CD14-positive monocyte (primary cell): ENCODE measurements at regions not wholly inside any gene's neighbourhood (a gene's known extent, or its start where the extent isn't known, plus 50 kb on each side); places are given as distances from the start of the nearest gene placed in this dataset.

Experiments
- DNase-seq, 3 donors: peaks; one replicate each; pipeline ENCODE4 v3.0.0-alpha.2; 2011 to 2022
- H2AFZ ChIP-seq: 2 replicates; pipeline ENCODE4 v1.6.0; 2012; ENCODE audit warnings: mild to moderate bottlenecking, low read depth, low read length, inconsistent platforms; ENCODE audit not compliant: insufficient read depth, poor library complexity, severe bottlenecking
- H3K27ac ChIP-seq, 2 donors: 1 replicate in 1 of 2; 2 replicates in 1 of 2; pipeline ENCODE4 v1.5.1; 2012 to 2013; ENCODE audit warnings: low read length in 2 of 2, control low read depth in 1 of 2, inconsistent platforms in 1 of 2, low read depth in 1 of 2, mild to moderate bottlenecking in 1 of 2
- H3K27me3 ChIP-seq, 2 donors: one replicate each; pipeline versions ENCODE4 v1.6.0 to v1.6.1; 2011 to 2013; ENCODE audit warnings: low read length in 2 of 2; ENCODE audit not compliant: control insufficient read depth in 2 of 2, insufficient read depth in 2 of 2
- H3K36me3 ChIP-seq, 2 donors: replicated peaks in 1 of 2; 1 replicate in 1 of 2; 2 replicates in 1 of 2; pipeline versions ENCODE4 v1.5.1 to v1.6.1; 2012 to 2013; ENCODE audit warnings: low read length in 2 of 2, control low read depth in 1 of 2, inconsistent platforms in 1 of 2, mild to moderate bottlenecking in 1 of 2; ENCODE audit not compliant: insufficient read depth in 2 of 2, control insufficient read depth in 1 of 2
- H3K4me1 ChIP-seq, 2 donors: 1 replicate in 1 of 2; 2 replicates in 1 of 2; pipeline versions ENCODE4 v1.5.1 to v1.6.1; 2012 to 2013; ENCODE audit warnings: low read length in 2 of 2, control low read depth in 1 of 2, inconsistent platforms in 1 of 2, mild to moderate bottlenecking in 1 of 2, moderate library complexity in 1 of 2; ENCODE audit not compliant: insufficient read depth in 2 of 2, control insufficient read depth in 1 of 2
- H3K4me2 ChIP-seq: replicated peaks from 2 replicates; pipeline ENCODE3; 2012; ENCODE audit warnings: low read length, moderate library complexity, mild to moderate bottlenecking; ENCODE audit not compliant: poor library complexity, severe bottlenecking; ENCODE audit errors: extremely low read depth
- H3K4me3 ChIP-seq, 3 experiments: fragments of 200-600 bp in 1 of 3; sonication (generic) in 1 of 3; replicated peaks in 1 of 3; 1 replicate in 2 of 3; 2 replicates in 1 of 3; pipeline ENCODE4 v1.5.1; 2011 to 2013; ENCODE audit warnings: low read length in 3 of 3, mild to moderate bottlenecking in 3 of 3, control low read depth in 2 of 3, low read depth in 2 of 3, inconsistent platforms in 1 of 3, moderate library complexity in 1 of 3
- H3K79me2 ChIP-seq: 2 replicates; pipeline ENCODE4 v1.6.0; 2012; ENCODE audit warnings: mild to moderate bottlenecking, control low read depth, inconsistent platforms, low read length, moderate library complexity; ENCODE audit not compliant: insufficient read depth
- H3K9ac ChIP-seq: 2 replicates; pipeline ENCODE4 v1.6.0; 2017; ENCODE audit warnings: low read length, mild to moderate bottlenecking; ENCODE audit not compliant: insufficient read depth, poor library complexity, severe bottlenecking
- H3K9me3 ChIP-seq, 2 donors: replicated peaks in 1 of 2; 1 replicate in 1 of 2; 2 replicates in 1 of 2; pipeline versions ENCODE4 v1.5.1 to v1.6.1; 2012 to 2013; ENCODE audit warnings: low read length in 2 of 2, control low read depth in 1 of 2; ENCODE audit not compliant: control insufficient read depth in 1 of 2, insufficient read depth in 1 of 2
- H4K20me1 ChIP-seq: 2 replicates; pipeline ENCODE4 v1.6.0; 2012; ENCODE audit warnings: mild to moderate bottlenecking, low read length, control low read depth, moderate library complexity; ENCODE audit not compliant: insufficient read depth
- H3K27ac Mint-ChIP-seq, 7 donors: one replicate each; pipeline ENCODE4 v1.8.0; 2020; ENCODE audit warnings: mild to moderate bottlenecking in 7 of 7, mixed read lengths in 7 of 7, moderate library complexity in 6 of 7, inconsistent platforms in 2 of 7
- H3K27me3 Mint-ChIP-seq, 3 donors: one replicate each; pipeline ENCODE4 v1.8.0; 2021 to 2022; ENCODE audit warnings: low read depth in 3 of 3, mild to moderate bottlenecking in 3 of 3, mixed read lengths in 3 of 3, moderate library complexity in 3 of 3, inconsistent platforms in 1 of 3
- H3K36me3 Mint-ChIP-seq, 2 donors: one replicate each; pipeline ENCODE4 v1.8.0; 2020; ENCODE audit warnings: mixed read lengths in 2 of 2, inconsistent platforms in 1 of 2, mild to moderate bottlenecking in 1 of 2
- H3K4me1 Mint-ChIP-seq: one replicate; pipeline ENCODE4 v1.8.0; 2020; ENCODE audit warnings: mild to moderate bottlenecking, mixed read lengths
- H3K4me3 Mint-ChIP-seq, 2 donors: one replicate each; pipeline ENCODE4 v1.8.0; 2020; ENCODE audit warnings: mild to moderate bottlenecking in 2 of 2, mixed read lengths in 2 of 2, moderate library complexity in 1 of 2
- H3K9me3 Mint-ChIP-seq, 7 donors: one replicate each; pipeline ENCODE4 v1.8.0; 2020 to 2022; ENCODE audit warnings: mixed read lengths in 7 of 7, mild to moderate bottlenecking in 6 of 7, moderate library complexity in 6 of 7, inconsistent platforms in 2 of 7
- CTCF ChIP-seq: fragments of 200-600 bp; IDR thresholded peaks from one replicate; pipeline ENCODE4 v1.8.0; 2022; ENCODE audit warnings: antibody characterized with exemption, mild to moderate bottlenecking
- WGBS: methylation state at CpG from one replicate; pipeline ENCODE4 v1.1.5; 2013; ENCODE audit warnings: missing lambda C conversion rate; ENCODE audit not compliant: insufficient coverage; 5-methylcytosine and 5-hydroxymethylcytosine counted together
- intact Hi-C, 2 donors: fragments of 100-400 bp; cut with micrococcal nuclease; formaldehyde crosslinking; loops; one replicate each; pipeline versions ENCODE4 v1.15.0 to v1.15.1; 2023

DNA sequence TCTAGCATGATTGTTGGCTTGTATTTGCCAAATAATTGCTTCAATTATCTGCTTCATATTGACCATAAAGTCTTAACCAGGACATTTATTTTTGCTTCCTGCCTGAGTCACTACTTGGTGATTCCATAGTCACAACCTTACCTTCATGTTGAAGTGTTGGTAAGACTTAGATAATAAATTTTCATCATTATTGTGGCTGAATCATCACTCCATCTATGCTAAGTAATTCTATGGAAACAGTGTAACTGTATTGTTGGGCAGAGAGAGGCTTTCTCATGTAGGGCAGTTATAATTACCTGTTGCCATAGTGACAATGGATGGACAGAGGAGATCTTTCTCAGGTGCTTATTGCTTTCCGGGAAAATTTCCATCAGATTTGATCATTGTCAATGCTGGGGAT, 330.7 kb upstream of the LRRC3B start:
- no peaks in the 10 kb centered on the region for H3K27me3 ChIP-seq
- intact Hi-C loops, result no loop called here
- no peak for TF ChIP-seq CTCF
- no peaks in the 10 kb centered on the region for H3K79me2 ChIP-seq
- no peaks in the 10 kb centered on the region for H3K36me3 ChIP-seq
- H3K4me1 ChIP-seq, result no peaks in the 10 kb centered on the region
- no peak overlapping the region for H3K4me3 ChIP-seq
- no peaks in the 10 kb centered on the region for H3K27me3 Mint-ChIP-seq
- H3K9me3 ChIP-seq, result peaks cover 3 to 11% of the 10 kb centered on the region in 2 donors
- WGBS, result no CpG with 5 or more reads among the region's 1 CpG
- peaks cover 0 to 4% (median 2%) of the 10 kb centered on the region in 7 donors for H3K9me3 Mint-ChIP-seq
- H3K36me3 Mint-ChIP-seq, result no peaks in the 10 kb centered on the region
- no peak for DNase-seq
- H3K4me2 ChIP-seq, result no peak overlapping the region
- H4K20me1 ChIP-seq, result no peaks in the 10 kb centered on the region
- no peak overlapping the region for H3K27ac ChIP-seq
- H3K27ac Mint-ChIP-seq, result no peak overlapping the region
- H3K4me1 Mint-ChIP-seq, result no peaks in the 10 kb centered on the region
- H3K4me3 Mint-ChIP-seq, result no peak overlapping the region
- no peak overlapping the region for H2AFZ ChIP-seq
- H3K9ac ChIP-seq, result no peak overlapping the region

- H2AFZ ChIP-seq, result no peak overlapping the region
- no peaks in the 10 kb centered on the region for H3K79me2 ChIP-seq
- intact Hi-C loops, result no loop called here
- H3K27me3 ChIP-seq, result no peaks in the 10 kb centered on the region
- no peaks in the 10 kb centered on the region for H3K36me3 Mint-ChIP-seq
- no CpG with 5 or more reads among the region's 1 CpG for WGBS
- no peak overlapping the region for H3K4me3 ChIP-seq
- peaks cover 0 to 3% (median 1%) of the 10 kb centered on the region in 7 donors for H3K9me3 Mint-ChIP-seq
- no peaks in the 10 kb centered on the region for H3K36me3 ChIP-seq
- H3K27ac Mint-ChIP-seq, result no peak overlapping the region
- H3K27ac ChIP-seq, result no peak overlapping the region
- no peaks in the 10 kb centered on the region for H3K4me1 ChIP-seq
- H3K9ac ChIP-seq, result no peak overlapping the region
- no peaks in the 10 kb centered on the region for H3K27me3 Mint-ChIP-seq
- TF ChIP-seq CTCF, result no peak
- H3K9me3 ChIP-seq, result peaks cover 5 to 6% of the 10 kb centered on the region in 2 donors
- DNase-seq, result no peak
- H3K4me3 Mint-ChIP-seq, result no peak overlapping the region
- H3K4me1 Mint-ChIP-seq, result no peaks in the 10 kb centered on the region
- H3K4me2 ChIP-seq, result no peak overlapping the region
- no peaks in the 10 kb centered on the region for H4K20me1 ChIP-seq
Observed at GRCh38 chr3:26292780-26293179, 329.8 kb upstream of the LRRC3B start.
